GM19238 (cell line): ENCODE measurements at regions not wholly inside any gene's neighbourhood (a gene's known extent, or its start where the extent isn't known, plus 50 kb on each side); places are given as distances from the start of the nearest gene placed in this dataset.

Experiments
- DNase-seq: peaks from one replicate; pipeline ENCODE4 v3.0.0; 2011; ENCODE audit warnings: low spot score; ENCODE audit not compliant: insufficient read length

DNA sequence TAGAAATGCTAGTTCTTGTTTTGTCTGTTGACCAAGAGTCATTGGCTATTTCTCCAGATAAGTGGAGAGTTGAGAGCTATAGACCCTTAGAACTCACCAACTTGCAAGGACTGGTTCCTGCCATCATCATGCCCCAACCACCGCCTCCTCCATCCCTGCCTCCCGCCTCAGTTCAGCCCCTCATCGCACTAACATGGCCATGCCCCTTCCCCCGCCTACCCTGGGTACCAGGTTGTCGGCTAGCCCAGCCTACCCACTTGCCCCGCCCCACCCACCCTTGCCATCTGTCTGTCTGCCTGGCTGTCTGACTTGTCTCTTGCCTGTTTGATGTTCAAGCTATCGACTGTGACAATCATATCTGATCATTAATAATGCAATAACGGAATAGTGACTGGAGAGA is 154.1 kb downstream of the TRIM29 start:
- no peak for DNase-seq

DNA sequence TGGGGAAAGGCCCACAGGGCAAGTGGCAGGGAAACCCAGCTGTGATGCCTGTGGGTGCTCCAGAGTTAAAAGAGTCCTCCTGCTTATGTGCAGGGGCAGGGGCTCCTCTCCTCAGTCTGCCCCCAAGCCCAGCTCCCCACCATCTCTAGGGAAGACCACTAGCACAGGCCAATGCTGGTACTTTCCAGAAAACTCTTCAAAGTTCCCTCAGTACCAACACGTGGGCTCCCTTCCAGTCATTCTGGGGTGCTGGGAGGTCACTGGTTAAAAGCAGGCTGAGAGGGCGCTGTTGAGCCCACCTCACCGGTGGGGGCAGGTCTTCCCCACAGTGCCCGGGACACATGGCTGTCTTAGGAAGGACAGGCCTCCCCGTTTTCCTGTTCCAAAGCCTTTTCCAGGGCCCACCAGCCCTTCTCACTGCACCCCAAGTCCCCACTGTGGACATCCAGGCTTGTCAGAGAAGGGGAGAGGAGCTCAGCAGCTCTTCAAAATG is 154.6 kb downstream of the TRIM29 start:
- DNase-seq = no peak

DNA sequence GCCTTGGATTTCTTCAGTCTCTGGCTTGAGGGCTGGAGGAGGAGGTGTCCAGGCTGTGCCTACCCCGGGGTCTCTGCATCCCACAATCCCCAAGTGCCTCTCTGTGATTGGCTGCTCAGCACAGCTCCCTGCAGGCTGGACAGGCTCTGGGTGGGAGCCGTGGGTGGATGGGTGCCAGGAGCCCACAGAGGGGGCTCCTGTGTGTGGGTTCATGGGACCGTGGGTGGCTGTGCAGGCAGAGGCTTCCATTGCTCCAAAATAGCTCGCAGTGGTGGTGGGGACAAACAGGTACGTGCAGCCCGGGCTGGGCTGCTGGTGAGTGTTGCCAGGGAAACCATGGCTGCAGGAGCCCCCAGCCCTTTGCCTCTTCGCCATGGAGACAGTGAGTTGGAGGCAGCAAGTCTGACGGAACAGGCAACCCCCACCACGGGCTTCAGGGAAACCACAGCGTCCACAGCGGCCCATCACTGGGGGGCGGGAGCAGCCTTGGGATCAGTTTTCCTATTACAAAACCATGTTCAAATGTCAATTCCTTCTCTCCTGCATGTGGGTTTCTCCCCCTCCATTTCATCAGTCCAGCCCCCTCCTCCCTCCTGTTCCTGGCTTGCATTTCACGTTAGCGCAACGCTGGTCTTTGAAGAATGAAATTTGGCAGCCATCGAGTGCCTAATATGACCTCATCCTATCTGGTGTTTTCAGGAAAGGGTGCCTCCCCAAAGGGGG is 155.2 kb downstream of the TRIM29 start:
- DNase-seq = no peak

DNA sequence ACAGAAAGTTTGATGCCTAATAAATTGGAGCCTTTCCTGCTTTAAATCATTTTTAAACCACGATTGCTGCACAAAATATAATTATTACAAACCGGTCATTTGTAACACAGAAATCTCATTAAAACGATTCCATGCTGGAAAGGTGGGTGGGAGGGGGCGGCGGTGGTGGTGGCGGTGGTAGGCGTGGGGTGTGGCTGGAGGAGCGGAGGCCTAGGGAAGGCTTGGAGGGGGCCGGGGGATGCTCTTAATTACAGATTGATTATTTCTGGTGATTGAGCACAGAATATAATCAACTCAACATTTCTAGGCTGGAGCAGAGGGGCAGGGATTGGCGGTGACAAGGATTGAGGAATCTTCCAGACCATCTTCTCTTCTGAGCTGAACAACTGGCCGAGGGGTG is 157.5 kb downstream of the TRIM29 start:
- DNase-seq = no peak

DNA sequence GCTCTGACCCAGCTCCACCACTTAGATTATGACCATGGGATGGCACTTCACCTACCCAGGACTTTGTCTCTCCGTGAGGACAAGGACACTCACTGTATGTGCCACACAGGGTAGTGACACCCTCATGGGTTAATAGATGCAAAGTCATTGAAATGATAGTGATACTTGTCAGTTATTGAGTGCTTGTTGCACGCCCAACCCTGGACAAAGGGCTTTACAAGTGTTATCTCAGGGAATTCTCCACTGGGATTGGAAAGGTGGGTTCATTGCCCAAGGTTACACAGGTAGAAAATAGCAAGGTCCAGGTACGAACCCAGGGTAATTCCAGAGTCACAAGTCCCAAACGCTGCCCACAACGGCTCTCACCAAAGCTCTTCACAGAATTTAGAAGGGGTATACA is 158.2 kb downstream of the TRIM29 start:
- no peak for DNase-seq

DNA sequence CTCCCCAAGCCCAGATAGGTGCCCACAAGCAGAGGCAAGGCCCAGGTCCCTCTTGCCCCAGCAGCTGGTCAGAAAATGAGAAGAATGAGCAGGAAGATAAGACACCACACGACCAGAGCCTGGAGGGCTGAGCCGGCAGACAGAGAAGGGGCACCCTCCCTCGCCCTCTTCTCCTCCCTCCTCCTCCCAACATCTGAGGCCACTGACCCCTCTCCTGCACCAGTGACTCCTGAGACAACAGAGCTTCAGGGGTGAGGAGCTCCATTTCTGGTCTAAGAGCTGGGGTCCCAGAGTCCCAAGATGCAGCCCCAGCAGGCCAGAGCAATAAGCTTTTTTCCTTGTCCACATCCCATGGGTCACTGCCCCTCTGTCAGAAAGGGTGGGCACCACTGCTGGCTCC is 159.2 kb downstream of the TRIM29 start:
- DNase-seq = no peak

DNA sequence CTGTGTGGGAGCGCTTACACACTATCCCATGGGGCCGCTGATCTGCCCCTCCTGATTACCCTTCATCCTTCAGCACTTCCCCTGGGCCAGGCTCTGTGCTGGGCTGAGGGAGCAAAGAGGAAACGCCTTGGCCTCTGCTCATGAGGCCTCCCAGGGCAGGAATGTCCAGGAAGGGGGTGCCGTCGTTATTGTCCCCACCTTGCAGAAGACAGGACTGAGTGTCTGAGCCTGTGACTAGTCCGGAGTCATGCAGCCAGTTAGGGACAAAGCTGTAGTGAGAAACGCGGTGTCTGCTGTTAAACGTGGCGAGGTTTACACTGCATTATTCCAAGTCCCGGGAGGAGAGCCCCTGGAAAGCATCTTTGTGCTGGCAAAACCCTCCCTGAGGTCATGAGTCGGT is 160.0 kb downstream of the TRIM29 start:
- DNase-seq = no peak

DNA sequence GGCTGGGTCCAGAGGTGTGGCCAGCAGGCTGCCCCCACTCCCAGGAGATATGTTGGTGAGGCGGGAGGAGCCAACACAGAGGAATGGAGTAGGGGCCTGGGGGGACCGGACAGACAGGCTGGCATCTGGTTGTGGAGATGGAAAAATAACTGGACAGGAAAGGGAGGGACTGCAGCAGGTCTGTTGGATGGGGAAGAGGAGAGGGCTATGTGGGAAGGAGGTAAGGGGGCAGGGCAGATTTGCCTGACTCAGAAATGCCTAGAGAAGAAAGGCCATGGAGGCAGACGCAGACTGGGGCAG is 160.4 kb downstream of the TRIM29 start:
- no peak for DNase-seq

DNA sequence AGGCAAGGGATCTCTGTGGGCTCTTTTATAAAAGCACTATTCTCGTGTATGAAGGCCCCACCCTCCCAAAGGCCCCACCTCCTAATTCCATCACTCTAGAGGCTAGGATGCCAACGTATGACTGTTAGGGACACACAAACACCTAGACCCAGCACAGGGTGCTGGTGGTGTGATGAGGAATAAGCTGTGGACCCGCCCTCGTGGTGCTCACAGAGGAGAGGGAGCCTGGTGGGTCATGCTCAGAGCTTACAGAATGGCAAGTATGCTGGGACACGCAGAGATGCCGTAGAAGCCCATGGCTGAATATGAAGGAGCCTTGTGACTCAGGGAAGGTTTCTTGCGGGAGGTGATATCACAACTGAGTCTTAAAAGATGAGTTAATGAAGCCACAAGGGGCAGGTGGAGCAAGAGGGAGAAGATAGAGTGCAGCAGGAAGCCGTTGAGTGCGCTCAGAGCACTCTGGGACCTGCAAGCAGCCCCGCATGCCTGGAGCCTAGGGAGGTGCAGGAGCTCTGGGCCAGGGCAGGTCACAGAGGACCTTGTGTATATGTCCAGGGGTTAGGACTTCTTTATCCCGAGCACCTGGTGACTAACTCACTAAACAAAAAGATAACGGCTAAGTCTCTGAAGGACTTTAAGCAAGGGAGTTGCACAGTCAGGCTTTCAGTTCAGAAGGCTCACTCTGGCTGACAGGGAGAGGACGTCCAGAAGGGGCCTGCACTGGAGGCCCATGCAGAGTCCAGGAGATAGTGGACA is 160.9 kb downstream of the TRIM29 start:
- DNase-seq = no peak

DNA sequence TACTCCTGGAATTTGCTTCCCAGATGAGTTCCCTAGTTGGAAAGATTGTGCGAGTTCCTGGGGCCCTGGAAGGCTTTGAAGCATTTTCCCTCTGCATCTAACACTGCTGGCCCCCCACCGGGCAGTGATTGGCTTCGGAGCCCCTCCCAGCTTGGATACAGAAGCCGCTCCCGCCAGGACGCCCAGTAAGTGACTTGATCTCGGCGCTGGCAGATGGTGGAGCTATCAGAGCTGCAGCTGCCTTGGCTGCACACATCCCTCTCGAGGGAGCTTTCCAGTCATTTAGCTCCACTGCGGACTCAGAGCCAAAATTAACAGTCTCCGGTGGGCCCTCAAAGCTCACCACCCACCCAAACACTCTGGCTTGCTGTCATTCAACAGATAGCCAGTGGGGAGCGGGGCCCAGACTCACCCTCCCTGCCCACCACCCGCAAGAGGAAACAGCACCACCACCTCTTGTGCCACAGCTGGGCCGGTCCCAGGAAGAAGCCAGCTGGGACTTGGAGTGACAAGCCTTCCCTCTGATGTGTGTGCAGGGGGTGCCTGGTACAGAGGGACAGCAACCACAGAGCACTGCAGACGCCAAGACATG is 162.3 kb downstream of the TRIM29 start:
- no peak for DNase-seq

DNA sequence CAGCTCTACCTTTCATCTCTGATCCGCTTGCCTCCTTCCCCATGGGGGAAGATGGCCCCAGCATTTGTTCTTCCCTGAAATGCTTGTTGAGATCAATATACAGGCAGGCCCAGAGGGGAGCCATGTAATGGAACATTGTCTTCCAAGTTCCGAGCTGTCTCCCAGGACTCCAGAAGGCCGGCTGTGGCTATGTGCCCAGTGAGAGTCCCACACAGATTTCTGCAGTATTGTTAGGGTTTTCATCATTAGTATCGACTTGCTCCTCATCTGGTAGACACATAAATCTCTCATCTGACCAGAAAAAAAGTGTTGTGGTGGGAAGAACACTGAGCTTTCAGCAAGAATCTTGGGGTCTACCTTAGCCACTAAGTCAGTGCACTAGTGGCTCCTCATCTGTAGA is 163.4 kb downstream of the TRIM29 start:
- no peak for DNase-seq

DNA sequence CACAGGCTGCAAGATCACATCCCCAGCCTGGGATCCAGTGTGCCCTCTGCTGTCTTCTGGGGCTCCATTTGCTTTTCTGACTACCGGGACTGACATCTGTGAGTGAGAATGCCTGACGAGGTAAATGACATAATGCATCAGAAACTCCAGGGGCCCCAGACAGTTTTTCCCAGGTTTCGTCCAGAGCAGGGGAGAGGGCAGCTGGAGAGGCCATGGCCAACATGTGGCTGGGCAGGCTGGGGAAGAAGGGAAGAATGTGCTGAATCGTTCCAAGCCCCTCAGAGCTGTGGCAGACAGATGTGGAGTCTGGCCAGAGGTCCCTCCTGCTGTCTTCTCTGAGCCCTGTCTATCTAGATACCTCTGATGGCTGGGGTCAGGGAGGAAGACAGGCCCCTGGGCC is 163.9 kb downstream of the TRIM29 start:
- DNase-seq = no peak

DNA sequence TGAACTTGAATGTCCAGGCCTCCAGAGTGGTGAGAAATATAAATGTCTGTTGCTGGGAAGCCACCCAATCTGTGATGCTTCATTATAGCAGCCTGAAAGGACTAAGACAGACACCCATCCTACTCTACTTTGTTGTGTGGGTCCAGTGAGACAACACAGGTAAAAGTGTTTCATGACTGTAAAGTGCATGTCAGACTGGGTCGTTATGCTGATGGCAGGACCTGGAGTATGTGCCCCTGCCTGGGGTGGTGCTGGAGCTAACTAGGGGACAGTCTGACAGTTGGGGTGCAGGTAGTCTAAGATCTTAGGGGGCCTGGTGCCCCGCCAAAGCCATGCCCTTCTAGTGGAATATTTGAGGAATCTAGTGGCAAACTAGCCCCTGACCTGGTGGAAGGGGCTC is 165.6 kb downstream of the TRIM29 start:
- DNase-seq = no peak

DNA sequence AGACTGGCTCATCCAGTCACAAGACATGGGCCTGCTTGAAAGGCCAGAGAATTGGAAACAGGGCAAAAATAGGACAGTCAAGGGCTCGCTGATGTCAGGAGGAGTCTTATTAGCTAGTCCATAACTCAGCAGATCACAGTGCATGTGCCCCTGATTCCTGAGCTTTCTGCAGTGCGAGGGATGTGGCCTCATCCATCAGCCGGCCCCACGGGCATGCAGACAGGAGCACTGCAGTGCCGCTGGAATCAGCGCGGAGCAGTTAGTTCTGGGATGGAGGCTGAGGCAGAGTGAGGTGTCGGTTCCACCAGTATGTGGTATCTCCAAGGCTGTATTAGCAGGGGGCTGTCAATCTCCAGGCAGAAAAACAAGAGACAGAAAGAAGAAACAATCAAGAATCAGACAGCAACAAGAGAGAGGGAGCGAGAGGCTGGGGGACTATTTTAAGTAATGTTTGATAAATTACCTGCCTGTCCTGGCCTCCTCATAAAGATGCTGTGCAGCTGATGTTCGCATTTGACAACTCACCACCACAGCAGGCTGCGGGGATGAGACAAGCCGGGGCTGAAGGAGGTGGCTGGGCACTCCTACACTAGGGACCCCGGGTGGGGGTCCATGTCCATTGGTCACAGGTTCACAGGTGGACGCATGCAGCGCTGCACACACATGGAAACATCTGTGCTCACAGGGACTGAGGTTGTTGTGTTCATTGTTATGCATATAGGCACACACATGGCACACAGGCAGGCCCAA is 167.2 kb downstream of the TRIM29 start:
- no peak for DNase-seq

DNA sequence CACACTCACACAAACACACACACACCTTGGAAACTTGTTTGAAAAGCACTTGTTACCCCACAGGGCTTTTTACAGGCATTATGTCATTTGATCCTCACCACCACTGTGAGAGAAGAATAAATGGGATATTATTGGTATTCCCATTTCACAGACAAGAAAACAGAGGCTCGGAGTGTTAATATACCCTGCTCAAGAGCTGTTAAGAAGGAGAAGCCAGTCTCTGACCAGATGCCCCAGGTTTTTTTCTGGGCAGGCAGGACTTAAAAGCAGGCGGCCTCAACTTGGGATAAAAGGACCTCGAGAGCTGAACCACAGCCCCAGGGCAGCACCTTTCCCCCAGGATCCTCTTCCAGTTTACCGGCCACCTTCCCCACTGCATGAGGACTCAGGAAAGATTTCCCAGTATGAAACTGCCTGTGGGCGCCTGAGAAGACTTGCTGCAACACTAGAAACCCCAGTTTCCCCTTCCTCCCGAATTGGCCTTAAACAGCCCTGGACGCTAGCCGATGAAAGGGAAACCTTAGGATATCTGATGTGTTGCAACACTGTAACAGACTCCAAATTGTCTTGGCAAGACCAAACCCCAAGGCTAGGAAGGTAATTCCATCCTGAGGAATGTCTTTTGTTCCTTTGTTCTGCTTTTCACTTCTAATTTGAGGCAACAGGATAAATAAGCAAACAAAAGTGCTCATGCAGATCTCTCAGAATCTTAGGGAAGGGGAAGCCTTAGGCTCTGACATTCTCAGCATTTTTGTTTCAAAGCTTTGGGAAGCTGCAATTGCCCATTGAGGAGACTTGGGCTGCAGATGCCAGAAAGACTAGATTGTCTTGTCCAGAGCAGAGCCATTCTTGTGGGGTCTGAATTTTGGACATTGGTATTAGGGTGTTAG is 173.5 kb downstream of the TRIM29 start:
- no peak for DNase-seq

DNA sequence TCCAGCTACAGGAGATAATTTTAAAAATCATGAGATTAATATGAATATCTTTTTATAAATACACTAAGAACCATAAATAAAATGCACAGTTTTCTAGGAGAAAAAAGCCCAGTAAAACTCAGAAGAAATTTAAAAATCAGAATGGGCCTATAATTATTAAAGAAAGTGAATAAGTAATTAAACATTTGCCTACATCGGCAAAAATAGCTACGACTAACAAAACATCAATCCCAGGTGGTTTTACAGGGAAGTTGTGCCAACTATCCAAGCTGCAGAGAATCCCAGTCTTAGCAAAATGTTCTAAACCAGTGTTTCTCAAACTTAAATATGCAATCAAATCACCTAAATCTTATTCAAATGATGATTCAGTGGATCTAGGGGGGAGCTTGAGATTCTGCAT is 180.0 kb downstream of the TRIM29 start:
- no peak for DNase-seq

DNA sequence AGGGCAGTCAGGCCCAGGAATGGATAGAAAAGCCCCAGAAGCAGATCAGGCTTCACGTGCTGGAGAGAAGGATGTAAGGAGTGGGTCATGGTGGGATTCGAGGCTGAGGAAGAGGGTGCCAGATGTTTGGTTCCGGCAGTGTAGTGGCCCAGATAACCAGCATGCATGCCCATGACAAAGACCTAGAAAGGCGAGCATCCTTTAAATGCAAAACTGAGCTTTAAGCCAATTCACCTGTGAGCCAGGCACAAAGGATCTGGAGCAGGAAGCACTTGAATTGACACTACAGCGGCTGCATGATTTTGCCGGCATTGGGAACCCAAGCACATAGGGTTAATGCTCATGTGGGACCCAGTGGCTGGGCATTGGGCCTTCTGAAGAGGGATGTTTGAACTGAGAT is 185.5 kb downstream of the TRIM29 start:
- DNase-seq = no peak

DNA sequence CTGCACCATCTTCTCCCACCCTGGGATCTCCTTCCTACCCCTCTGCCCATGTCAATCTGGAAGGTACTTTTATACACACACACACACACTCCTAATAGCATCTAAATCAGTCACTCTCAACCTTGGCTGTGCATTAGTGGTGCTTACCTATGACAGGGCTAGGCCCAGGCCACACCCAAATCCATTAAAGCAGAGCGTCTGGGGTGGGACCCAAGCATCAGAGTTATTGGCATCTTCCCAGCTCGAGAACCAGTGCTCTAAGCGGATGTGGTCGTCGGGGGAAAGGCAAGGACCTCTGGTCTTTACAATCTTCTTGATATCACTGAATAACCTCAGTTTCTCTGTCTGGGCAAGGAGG is 194.6 kb downstream of the TRIM29 start:
- DNase-seq = no peak

DNA sequence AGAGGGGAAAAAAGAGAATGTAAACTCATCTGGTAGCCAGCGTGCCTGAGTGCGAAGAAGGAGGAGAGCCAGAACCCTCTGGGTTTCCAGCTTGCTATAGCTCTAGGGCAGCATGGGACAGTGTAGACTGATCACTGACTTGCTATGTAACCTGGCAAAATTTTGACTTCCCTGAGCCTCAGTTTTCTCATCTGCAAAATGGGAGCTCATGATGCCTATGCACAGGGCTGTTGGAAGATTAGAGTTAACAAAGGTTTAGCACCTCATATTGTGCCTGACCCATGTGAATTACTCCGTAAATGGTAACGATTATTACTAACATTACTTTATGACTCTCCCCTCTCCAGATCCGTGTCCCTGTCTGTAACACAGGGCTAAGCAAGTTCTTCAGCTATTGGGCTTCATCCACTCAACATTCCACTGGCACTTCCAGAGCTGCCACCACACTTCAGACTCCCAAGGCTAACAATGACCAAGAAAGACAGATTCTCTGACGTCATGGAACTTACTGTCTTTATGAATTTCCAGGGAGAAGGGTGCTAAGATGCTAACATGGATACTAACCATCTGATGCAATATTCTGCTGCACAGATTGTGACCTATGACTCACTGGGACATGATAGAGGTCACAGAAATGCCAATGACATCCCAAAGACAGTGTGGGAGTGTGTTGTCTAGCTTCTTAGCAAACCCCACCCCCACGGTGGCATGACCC is 195.2 kb downstream of the TRIM29 start:
- DNase-seq = no peak

DNA sequence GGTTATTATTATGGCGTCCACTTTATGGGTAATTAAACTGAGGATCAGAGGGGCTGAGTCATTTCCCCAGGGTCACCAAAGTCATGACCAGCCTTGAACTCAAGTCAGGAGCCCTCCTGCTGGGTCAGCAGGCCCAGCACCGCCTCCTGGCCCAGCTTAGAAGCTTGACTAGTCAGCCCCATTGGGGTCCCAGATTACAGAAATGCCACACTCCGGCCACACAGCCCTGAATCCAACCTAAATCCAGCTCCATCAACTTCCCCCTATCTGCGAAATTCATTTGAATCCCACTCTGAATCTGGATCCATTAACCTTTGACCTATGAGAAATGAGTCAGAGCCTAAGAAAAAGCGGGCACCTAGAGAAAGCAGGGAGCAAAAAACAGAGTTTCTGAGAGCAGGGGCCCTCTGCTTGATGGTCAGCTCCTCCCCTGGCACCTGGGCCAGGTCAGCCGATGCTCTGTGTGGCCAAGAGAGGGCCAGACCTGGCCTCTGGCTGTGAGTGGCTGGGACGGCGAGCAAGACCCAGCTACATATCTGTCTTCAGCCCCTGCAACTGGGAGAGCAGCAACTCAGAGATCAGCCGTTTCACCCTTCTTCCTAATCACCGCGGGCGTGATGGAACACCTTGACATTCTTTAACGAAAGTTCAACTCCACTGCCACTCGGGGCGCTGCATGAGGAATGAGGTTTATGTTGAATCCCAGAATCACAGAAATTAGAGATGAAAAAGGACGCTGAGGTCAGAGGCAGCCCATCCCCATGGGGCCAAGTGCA is 196.1 kb downstream of the TRIM29 start:
- DNase-seq = no peak
